Fibroblast of the aortic adventitia (primary cell): ENCODE measurements at regions not wholly inside any gene's neighbourhood (a gene's known extent, or its start where the extent isn't known, plus 50 kb on each side); places are given as distances from the start of the nearest gene placed in this dataset.
A peak's percentile ranks its signal among the peaks of the same experiment; 100 is the strongest.

Experiments
- DNase-seq: peaks from one replicate; pipeline ENCODE4 v3.0.0-alpha.2; 2010; ENCODE audit warnings: low read depth
- H3K4me3 ChIP-seq: 2 replicates; pipeline ENCODE4 v1.5.1; 2011; ENCODE audit warnings: low read depth, mild to moderate bottlenecking, control low read depth, low read length, moderate library complexity
- CTCF ChIP-seq: IDR thresholded peaks from 2 replicates; pipeline ENCODE4 v1.5.1; 2011; ENCODE audit warnings: mild to moderate bottlenecking, low read length, control low read depth, inconsistent platforms; ENCODE audit not compliant: insufficient read depth

- peak; percentile 46 for DNase-seq
- no peak for TF ChIP-seq CTCF
- H3K4me3 ChIP-seq = no peak overlapping the region
Observed at GRCh38 chr7:112882991-112883390, 92.8 kb upstream of the TMEM168 start.

DNA sequence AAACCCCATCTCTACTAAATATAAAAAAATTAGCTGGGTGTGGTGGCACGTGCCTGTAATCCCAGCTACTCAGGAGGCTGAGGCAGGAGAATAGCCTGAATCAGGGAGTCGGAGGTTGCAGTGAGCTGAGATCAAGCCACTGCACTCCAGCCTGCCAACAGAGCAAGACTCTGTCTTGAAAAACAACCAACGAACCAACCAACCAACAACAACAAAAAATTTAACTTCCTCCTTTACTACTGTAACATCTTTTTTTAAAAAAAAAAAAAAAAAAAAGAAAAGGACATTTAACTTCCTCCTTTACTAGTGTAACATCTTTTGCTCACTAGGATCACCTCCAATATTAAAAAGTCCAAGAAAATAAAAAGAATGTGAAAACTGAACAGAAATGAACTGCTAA is 92.3 kb upstream of the TMEM168 start:
- TF ChIP-seq CTCF = no peak
- DNase-seq = no peak
- no peak overlapping the region for H3K4me3 ChIP-seq

- no peak for DNase-seq
- no peak for TF ChIP-seq CTCF
- H3K4me3 ChIP-seq = no peak overlapping the region
Observed at GRCh38 chr7:112882022-112882421, 91.8 kb upstream of the TMEM168 start.

GRCh38 chr7:112880818-112881418 is 90.7 kb upstream of the TMEM168 start:
- no peak overlapping the region for H3K4me3 ChIP-seq
- TF ChIP-seq CTCF = no peak
- DNase-seq = no peak

DNA sequence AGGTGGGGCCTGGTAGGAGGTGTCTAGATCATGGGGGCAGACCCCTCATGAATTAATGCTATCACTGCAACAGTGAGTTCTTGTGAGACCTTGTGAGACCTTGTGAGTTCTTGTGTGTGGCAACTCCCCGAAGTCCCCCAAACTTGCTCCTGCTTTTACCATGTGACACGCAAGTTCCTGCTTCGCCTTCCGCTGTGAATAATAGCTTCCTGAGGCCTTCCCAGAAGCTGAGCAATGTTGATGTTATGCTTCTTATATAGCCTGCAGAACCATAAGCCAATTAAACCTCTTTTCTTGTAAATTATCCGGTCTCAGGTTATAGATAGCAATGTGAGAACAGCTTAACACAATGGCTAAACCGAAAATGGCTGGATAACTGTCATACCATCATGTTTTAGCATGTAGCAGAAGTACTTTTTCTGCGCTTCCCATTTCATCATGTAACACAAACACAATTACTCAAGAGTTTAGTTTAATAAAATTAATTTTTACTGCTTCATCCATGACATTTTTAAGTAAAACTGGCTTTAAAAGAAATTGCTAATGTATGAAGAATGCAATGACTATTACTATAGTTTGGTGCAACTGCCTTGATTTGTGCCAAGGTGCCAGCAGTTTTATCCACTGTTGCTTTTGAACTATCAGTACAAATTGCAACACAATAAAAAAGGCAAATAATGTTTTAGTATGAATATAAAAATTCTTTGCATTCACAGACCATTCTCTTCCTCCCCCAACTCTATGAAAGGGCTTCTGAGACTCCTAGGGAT is 87.7 kb upstream of the TMEM168 start:
- DNase-seq = peak; percentile 44

GRCh38 chr7:112876877-112877276 is 86.7 kb upstream of the TMEM168 start:
- no peak overlapping the region for H3K4me3 ChIP-seq
- no peak for DNase-seq
- no peak for TF ChIP-seq CTCF

More for the DNA sequence above, 87.7 kb upstream of the TMEM168 start:
- no peak for TF ChIP-seq CTCF
- no peak overlapping the region for H3K4me3 ChIP-seq
